Astrocyte (in vitro differentiated cells and primary cell): ENCODE measurements at regions not wholly inside any gene's neighbourhood (a gene's known extent, or its start where the extent isn't known, plus 50 kb on each side); places are given as distances from the start of the nearest gene placed in this dataset.

ENCODE experiments used
- EZH2 ChIP-seq: IDR thresholded peaks from 2 replicates; pipeline ENCODE4 v1.6.1; 2012; ENCODE audit warnings: mild to moderate bottlenecking, low read length, inconsistent platforms; ENCODE audit not compliant: insufficient read depth
- TF ChIP-seq, protein P1 (sequence below): IDR thresholded peaks from 2 replicates; pipeline ENCODE4 v1.5.1; 2011; ENCODE audit warnings: low read depth, mild to moderate bottlenecking, inconsistent platforms, low read length, moderate library complexity; ENCODE audit not compliant: insufficient read depth

DNA sequence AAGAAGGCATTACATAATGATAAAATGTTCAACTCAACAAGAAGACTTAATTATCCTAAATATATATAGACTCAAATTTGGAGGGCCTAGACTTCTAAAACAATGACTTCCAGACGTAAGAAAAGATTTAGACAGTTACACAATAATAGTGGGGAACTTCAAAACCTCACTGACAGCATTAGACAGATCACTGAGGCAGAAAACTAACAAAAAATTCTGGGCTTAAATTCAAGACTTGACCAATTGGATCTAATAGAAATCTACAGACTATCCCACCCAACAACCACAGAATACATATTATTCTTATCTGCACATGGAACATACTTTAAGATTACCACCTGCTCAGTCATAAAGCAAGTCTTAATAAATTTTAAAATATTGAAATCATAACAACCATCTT lies 93.3 kb upstream of the ARSJ start:
- TF ChIP-seq, protein P1, sequence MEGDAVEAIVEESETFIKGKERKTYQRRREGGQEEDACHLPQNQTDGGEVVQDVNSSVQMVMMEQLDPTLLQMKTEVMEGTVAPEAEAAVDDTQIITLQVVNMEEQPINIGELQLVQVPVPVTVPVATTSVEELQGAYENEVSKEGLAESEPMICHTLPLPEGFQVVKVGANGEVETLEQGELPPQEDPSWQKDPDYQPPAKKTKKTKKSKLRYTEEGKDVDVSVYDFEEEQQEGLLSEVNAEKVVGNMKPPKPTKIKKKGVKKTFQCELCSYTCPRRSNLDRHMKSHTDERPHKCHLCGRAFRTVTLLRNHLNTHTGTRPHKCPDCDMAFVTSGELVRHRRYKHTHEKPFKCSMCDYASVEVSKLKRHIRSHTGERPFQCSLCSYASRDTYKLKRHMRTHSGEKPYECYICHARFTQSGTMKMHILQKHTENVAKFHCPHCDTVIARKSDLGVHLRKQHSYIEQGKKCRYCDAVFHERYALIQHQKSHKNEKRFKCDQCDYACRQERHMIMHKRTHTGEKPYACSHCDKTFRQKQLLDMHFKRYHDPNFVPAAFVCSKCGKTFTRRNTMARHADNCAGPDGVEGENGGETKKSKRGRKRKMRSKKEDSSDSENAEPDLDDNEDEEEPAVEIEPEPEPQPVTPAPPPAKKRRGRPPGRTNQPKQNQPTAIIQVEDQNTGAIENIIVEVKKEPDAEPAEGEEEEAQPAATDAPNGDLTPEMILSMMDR, result no peak
- no peak for TF ChIP-seq EZH2
